Kidney (tissue), 13 donors: ENCODE measurements at regions not wholly inside any gene's neighbourhood (a gene's known extent, or its start where the extent isn't known, plus 50 kb on each side); places are given as distances from the start of the nearest gene placed in this dataset.
"Not testable (repeated sequence)": the region's sequence is repeated elsewhere in the genome, so short reads cannot be mapped to it uniquely, and the experiment has no call there.

Experiments used
- DNase-seq, 5 donors: peaks; one replicate each; pipeline ENCODE4 v3.0.0-alpha.2; 2013 to 2020
- FAIRE-seq: peaks from 2 replicates; lab custom pipeline; 2012; peaks lifted over from hg19 to GRCh38; lab: Jason Lieb, UNC
- H3K27ac ChIP-seq, 2 donors: one replicate each; pipeline ENCODE4 v1.7.0; 2013; ENCODE audit warnings: low read depth in 2 of 2, low read length in 2 of 2, inconsistent platforms in 1 of 2
- H3K27me3 ChIP-seq: one replicate; pipeline ENCODE4 v1.7.1; 2013; ENCODE audit warnings: low read length, inconsistent platforms; ENCODE audit not compliant: control insufficient read depth, insufficient read depth
- H3K36me3 ChIP-seq, 3 donors: one replicate each; pipeline versions ENCODE4 v1.7.0 to v1.7.1; 2013; ENCODE audit warnings: low read length in 3 of 3, control low read depth in 1 of 3, inconsistent platforms in 1 of 3; ENCODE audit not compliant: insufficient read depth in 3 of 3, control insufficient read depth in 2 of 3
- H3K4me1 ChIP-seq, 3 donors: one replicate each; pipeline versions ENCODE4 v1.7.0 to v1.7.1; 2013; ENCODE audit warnings: low read length in 3 of 3, inconsistent platforms in 1 of 3, low read depth in 1 of 3; ENCODE audit not compliant: control insufficient read depth in 2 of 3, insufficient read depth in 2 of 3
- H3K4me3 ChIP-seq, 3 donors: one replicate each; pipeline versions ENCODE4 v1.7.0 to v1.8.1; 2013; ENCODE audit warnings: low read length in 3 of 3, control low read depth in 1 of 3, inconsistent platforms in 1 of 3
- H3K9ac ChIP-seq, 3 donors: one replicate each; pipeline versions ENCODE4 v1.7.0 to v1.7.1; 2013; ENCODE audit warnings: low read length in 3 of 3, control low read depth in 1 of 3, inconsistent platforms in 1 of 3
- H3K9me3 ChIP-seq, 3 donors: one replicate each; pipeline versions ENCODE4 v1.7.0 to v1.7.1; 2013; ENCODE audit warnings: low read length in 3 of 3, control low read depth in 1 of 3, inconsistent platforms in 1 of 3; ENCODE audit not compliant: control insufficient read depth in 2 of 3, insufficient read depth in 1 of 3
- CTCF ChIP-seq: IDR thresholded peaks from 3 replicates; pipeline ENCODE4 v1.5.1; 2012; ENCODE audit warnings: mild to moderate bottlenecking, moderate library complexity, borderline replicate concordance; ENCODE audit not compliant: insufficient read depth; ENCODE audit errors: extremely low read depth
- intact Hi-C: fragments of 100-400 bp; cut with DNase I; formaldehyde crosslinking; loops from one replicate; pipeline ENCODE4 v1.11.1; 2022
- donor health status: control.
- donor health status: control.
- donor health status: control.
- donor health status: control.
- donor health status: control.
- donor health status: DM: yes; HTN: yes; CAD: no.
- donor health status: Normal renal cell carcinoma (clear cell type).

GRCh38 chr2:16391986-16392385, 273.6 kb downstream of the CYRIA start:
- peaks cover 0 to 2% (median 0%) of the 10 kb centered on the region in 3 donors for H3K9me3 ChIP-seq
- peaks cover 0 to 2% (median 0%) of the 10 kb centered on the region in 3 donors for H3K4me1 ChIP-seq
- intact Hi-C loops: no loop called here
- H3K27me3 ChIP-seq: no peaks in the 10 kb centered on the region
- H3K4me3 ChIP-seq: no peak overlapping the region
- no peak for TF ChIP-seq CTCF
- DNase-seq: no peak
- no peak for FAIRE-seq
- no peaks in the 10 kb centered on the region for H3K36me3 ChIP-seq
- H3K9ac ChIP-seq: no peak overlapping the region
- H3K27ac ChIP-seq: no peak overlapping the region

- no peaks in the 10 kb centered on the region for H3K27me3 ChIP-seq
- intact Hi-C loops: no loop called here
- H3K9ac ChIP-seq: no peak overlapping the region
- H3K4me1 ChIP-seq: peaks cover 0 to 2% (median 0%) of the 10 kb centered on the region in 3 donors
- H3K36me3 ChIP-seq: no peaks in the 10 kb centered on the region
- TF ChIP-seq CTCF: no peak
- H3K27ac ChIP-seq: no peak overlapping the region
- DNase-seq (no peak), FAIRE-seq (no peak)
- H3K4me3 ChIP-seq: no peak overlapping the region
- H3K9me3 ChIP-seq: peaks cover 0 to 2% (median 0%) of the 10 kb centered on the region in 3 donors
Measured at GRCh38 chr2:16390561-16390960, 275.1 kb downstream of the CYRIA start.

GRCh38 chr2:16389611-16390010, 276.0 kb downstream of the CYRIA start:
- no peak for TF ChIP-seq CTCF
- H3K9me3 ChIP-seq: peaks cover 0 to 2% (median 0%) of the 10 kb centered on the region in 3 donors
- no peaks in the 10 kb centered on the region for H3K27me3 ChIP-seq
- H3K4me3 ChIP-seq: no peak overlapping the region
- intact Hi-C loops: no loop called here
- peaks cover 0 to 2% (median 0%) of the 10 kb centered on the region in 3 donors for H3K4me1 ChIP-seq
- no peaks in the 10 kb centered on the region for H3K36me3 ChIP-seq
- DNase-seq (no peak), FAIRE-seq (no peak)
- H3K9ac ChIP-seq: no peak overlapping the region
- no peak overlapping the region for H3K27ac ChIP-seq

GRCh38 chr2:16388199-16388830, 277.3 kb downstream of the CYRIA start:
- H3K27me3 ChIP-seq, H3K4me1 ChIP-seq, H3K27ac ChIP-seq, H3K9ac ChIP-seq, intact Hi-C loops, DNase-seq, H3K36me3 ChIP-seq, H3K9me3 ChIP-seq, H3K4me3 ChIP-seq, FAIRE-seq: not testable (repeated sequence)
